ENCODE measurements at regions not wholly inside any gene's neighbourhood (a gene's known extent, or its start where the extent isn't known, plus 50 kb on each side); places are given as distances from the start of the nearest gene placed in this dataset.

DNA sequence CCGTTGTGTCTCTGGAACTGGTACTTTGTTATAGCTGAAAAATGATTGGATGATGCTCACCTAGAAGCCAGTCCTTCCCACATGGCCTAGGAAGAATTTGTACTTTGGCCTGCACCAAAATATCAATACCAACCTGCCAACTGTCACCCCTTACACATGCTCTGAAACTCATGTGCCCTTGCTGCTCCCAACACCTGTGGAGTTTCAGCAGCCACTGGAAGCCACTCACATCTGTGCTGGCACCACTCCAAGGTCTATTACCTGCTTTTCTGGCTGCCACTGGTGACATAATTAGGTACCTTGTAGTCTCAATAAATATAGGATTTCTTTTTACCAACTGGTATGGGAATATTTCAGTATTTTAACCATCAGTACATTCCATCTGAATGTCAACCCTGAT lies 363.6 kb downstream of the SH3GL2 start:
- DNase-seq (ENCODE audit: extremely low read depth in 1 of 4, low spot score in 3 of 4) (no peak), FAIRE-seq (no peak), ATAC-seq (no peak)
- TF ChIP-seq STAT5A (IDR thresholded peaks at IDR 0.05; ENCODE audit: borderline replicate concordance, low read length) (no peak), ZKSCAN1 (IDR thresholded peaks at IDR 0.05; ENCODE audit: low read depth, low read length) (no peak), ZNF77 (CRISPR knock-in tag; IDR thresholded peaks at IDR 0.05) (no peak), POLR3G (IDR thresholded peaks at IDR 0.05; ENCODE audit: extremely low read depth, insufficient read length, insufficient replicate concordance) (no peak), KAT2B (IDR thresholded peaks at IDR 0.05; ENCODE audit: low read depth, low read length) (no peak), ZNF239 (CRISPR knock-in tag; IDR thresholded peaks at IDR 0.05) (no peak), HMG20B (CRISPR knock-in tag; IDR thresholded peaks at IDR 0.05) (no peak), KDM2B (CRISPR knock-in tag; IDR thresholded peaks at IDR 0.05) (no peak), ZNF224 (CRISPR knock-in tag; IDR thresholded peaks at IDR 0.05) (no peak), ZNF311 (CRISPR knock-in tag; IDR thresholded peaks at IDR 0.05) (no peak)
- H3K79me2 ChIP-seq (ENCODE audit: control insufficient read depth, insufficient read depth, low read length): no peaks in the 10 kb centered on the region
- H3K36me3 ChIP-seq (ENCODE audit: control insufficient read depth, insufficient read depth, low read length): no peaks in the 10 kb centered on the region
- WGBS (ENCODE audit: insufficient coverage, low coverage, missing lambda C conversion rate): 0% methylated on average over 1 of the region's 1 CpG
- H3K9me1 ChIP-seq (ENCODE audit: control insufficient read depth, insufficient read depth, low read length): no peaks in the 10 kb centered on the region
- POLR2A ChIA-PET: no interaction called here
- no peak overlapping the region for H3K4me3 ChIP-seq
- H2AFZ ChIP-seq (ENCODE audit: low read depth, low read length): no peak overlapping the region
- intact Hi-C loops (cut with micrococcal nuclease): no loop called here
- BruUV-seq (replicated peaks): no TSS peak
- no peak overlapping the region for H3K27ac ChIP-seq (ENCODE audit: extremely low read depth, low read depth, low read length)
- no peaks in the 10 kb centered on the region for H3K4me1 ChIP-seq (replicated peaks in 1 of 2; ENCODE audit: control insufficient read depth in 2 of 2, insufficient read depth in 2 of 2, low read length in 2 of 2)
- no peaks in the 10 kb centered on the region for H3K9me3 ChIP-seq (replicated peaks; ENCODE audit: control insufficient read depth, insufficient read depth, low read depth, low read length)
- CTCF ChIA-PET (ENCODE audit: low intra/inter-chr PET ratio): no interaction called here
- H3K4me2 ChIP-seq (ENCODE audit: insufficient read depth, low read length): no peak overlapping the region
- H3K9ac ChIP-seq (ENCODE audit: insufficient read depth in 1 of 2, low read depth in 2 of 2, low read length in 2 of 2): no peak overlapping the region
- in situ Hi-C loops (cut with MboI): no loop called here
- H3K27me3 ChIP-seq (ENCODE audit: control insufficient read depth in 2 of 2, insufficient read depth in 2 of 2, low read length in 2 of 2): no peaks in the 10 kb centered on the region
- no peaks in the 10 kb centered on the region for H4K20me1 ChIP-seq (replicated peaks; ENCODE audit: control insufficient read depth, insufficient read depth, low read length)

Measured in K562 (cell line).